ENCODE measurements at regions not wholly inside any gene's neighbourhood (a gene's known extent, or its start where the extent isn't known, plus 50 kb on each side); places are given as distances from the start of the nearest gene placed in this dataset.

GRCh38 chr13:80237646-80238045 is 103.3 kb downstream of the SPRY2 start:
- DNase-seq (ENCODE audit: low read depth in 2 of 2), result no peak

DNA sequence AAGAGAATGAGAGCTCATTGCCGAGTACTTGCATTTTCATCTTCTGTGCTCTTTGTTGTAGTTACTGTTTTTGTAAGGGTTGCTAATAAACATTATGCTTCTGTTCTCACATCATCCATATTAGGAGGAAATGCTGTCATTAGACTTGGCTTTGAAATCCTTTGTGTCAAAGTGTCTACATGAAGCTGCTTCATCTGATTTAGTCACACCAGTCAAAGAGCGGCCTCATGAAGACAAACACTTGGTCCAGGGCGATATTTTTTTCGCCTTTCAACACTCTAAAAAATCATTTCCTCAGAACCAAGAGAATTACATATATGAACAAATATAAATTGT is 105.0 kb downstream of the SPRY2 start:
- DNase-seq (ENCODE audit: low read depth in 2 of 2), result no peak

DNA sequence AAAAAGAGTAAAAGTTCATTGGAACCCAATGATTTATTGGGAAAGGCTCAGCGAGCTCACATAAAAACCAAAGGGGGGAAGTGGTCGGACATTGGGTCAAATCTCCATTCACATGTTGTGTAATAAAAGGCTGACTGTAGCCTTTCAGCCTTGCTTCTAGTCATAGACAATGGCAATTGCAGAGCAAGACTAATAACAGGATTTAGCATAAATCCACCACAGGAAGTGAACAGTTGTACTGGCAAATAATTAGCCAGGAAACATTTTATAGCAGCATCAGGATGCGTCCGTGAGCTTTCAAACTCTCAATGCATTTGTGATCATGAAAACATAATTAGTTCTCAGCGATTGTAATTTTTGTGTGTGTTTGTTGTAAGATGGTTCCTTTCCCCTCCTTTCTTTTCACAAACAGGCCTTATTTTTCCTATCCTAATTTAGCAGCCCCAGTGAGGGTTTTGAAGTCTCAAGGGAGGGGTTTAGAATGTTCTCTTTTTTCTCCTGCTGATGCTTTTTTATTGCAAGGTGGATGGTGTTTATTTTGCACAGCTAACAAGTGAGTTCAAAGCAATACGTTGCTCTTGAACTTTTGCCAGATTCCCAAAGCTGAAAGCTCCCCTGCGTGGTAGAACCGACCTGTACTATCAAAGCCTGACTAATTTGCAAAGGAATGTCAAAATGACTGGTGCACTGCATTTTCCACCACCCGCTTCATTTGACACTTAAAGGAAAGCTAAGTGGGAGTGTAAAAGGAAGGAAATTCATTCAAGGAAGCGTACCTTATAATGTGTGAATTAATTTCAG is 105.6 kb downstream of the SPRY2 start:
- DNase-seq (ENCODE audit: low read depth in 2 of 2), result no peak

DNA sequence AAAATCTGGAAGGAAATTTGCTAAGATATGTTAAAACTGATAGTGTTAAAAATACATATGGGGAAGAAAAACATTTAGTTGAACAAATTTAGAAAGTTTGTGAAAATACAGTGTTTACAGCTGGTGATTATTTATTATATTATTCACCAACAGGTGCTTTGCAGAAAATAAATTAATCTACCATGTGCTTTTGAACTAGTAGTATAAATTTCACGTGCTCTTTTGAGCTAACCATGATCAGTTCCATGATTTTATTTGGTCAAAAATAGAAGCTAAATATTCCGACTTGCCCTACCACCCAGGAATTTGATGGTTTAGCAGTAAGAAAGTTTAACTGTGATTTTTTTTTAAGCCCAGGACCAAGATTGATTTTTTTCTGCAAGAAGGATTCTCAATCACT is 113.3 kb downstream of the SPRY2 start:
- DNase-seq (ENCODE audit: low read depth in 2 of 2), result no peak

DNA sequence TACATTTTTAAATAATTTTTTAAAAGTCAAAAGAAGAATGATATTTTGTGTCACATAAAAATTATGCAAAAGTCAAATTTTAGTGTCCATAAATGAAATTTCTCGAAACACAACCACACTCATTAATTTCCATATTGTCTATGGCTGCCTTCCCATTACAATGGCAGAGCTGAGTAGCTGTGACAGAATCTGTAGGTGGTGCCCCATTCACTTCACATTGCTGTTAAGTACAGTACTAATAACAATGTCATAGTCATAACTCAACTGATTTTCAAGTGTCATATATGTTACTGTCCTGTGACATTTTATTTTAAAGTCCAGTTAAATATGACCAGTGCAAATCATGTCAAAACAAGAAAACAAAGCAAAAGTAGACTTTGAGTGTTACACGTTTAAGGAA is 114.3 kb downstream of the SPRY2 start:
- no peak for DNase-seq (ENCODE audit: low read depth in 2 of 2)

- no peak for DNase-seq (ENCODE audit: low read depth in 2 of 2)
These were observed 116.5 kb downstream of the SPRY2 start for GRCh38 chr13:80224468-80224867.

- no peak for DNase-seq (ENCODE audit: low read depth in 2 of 2)
These were observed 123.1 kb downstream of the SPRY2 start for GRCh38 chr13:80217614-80218456.

DNA sequence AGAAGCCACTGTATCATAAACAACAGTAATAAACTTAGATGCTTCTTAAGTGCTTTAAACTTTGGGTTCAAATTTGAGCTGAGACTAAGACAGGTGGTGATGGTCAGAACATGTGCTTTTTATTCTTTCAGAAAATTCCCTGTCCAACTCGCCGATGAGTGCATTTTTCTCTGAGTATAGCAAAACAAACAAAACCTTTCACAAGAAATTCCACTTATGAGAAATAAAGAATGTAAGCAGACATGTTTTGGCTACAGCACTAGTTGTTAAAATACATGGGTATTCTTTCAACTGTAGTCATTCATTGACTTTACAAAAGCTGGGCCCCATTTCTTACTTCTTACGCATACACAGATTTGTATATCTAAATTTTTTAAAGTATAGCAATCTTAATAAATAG is 125.6 kb downstream of the SPRY2 start:
- DNase-seq (ENCODE audit: low read depth in 2 of 2), result no peak

DNA sequence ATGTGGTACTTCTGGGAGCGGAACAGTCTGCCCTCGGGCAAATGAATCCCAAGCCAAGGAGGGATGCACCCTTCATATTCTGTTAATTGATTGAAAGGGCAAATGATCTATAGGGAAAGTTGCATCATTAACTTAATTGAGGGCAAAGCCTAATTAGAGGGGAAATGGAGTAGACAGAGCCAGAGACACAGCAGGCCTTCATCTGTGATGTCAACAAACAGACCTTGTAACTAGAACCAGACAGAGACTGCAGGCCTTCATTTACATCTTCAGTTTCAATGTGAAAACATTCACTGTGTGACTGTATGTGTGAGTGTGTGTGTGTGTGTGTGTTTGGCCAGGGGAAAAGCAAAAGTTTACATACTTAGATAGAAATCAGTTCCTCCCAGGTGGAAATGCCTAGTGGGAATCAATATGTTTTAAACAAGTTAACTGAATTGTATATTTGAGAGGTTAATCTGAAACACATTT is 126.4 kb downstream of the SPRY2 start:
- no peak for DNase-seq (ENCODE audit: low read depth in 2 of 2)

- DNase-seq (ENCODE audit: low read depth in 2 of 2), result no peak
These were observed 126.9 kb downstream of the SPRY2 start for GRCh38 chr13:80214050-80214449.

- DNase-seq (ENCODE audit: low read depth in 2 of 2), result no peak
These were observed 127.7 kb downstream of the SPRY2 start for GRCh38 chr13:80213201-80213600.

DNA sequence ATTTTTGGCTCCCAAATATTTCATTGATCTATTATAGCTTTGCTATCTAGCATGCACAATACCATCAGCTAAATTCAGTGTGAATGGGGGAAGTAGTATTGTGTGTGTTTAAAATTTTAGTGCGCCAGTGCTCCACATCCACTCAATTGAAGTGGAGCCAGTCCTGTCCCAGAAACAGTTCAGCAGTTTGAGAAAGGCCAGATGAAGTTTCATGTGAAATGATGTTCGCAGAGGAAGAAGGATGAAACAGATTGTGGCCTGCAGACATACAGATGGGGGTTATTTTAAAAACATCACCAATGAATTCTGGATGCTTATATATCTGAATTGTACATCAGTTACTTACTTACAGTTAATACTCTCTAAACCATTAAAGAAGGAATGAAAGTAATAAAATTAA is 129.4 kb downstream of the SPRY2 start:
- no peak for DNase-seq (ENCODE audit: low read depth in 2 of 2)

- DNase-seq (ENCODE audit: low read depth in 2 of 2), result no peak
These were observed 136.3 kb downstream of the SPRY2 start for GRCh38 chr13:80204642-80205041.

- DNase-seq (ENCODE audit: low read depth in 2 of 2), result no peak
These were observed 137.4 kb downstream of the SPRY2 start for GRCh38 chr13:80203496-80203895.

DNA sequence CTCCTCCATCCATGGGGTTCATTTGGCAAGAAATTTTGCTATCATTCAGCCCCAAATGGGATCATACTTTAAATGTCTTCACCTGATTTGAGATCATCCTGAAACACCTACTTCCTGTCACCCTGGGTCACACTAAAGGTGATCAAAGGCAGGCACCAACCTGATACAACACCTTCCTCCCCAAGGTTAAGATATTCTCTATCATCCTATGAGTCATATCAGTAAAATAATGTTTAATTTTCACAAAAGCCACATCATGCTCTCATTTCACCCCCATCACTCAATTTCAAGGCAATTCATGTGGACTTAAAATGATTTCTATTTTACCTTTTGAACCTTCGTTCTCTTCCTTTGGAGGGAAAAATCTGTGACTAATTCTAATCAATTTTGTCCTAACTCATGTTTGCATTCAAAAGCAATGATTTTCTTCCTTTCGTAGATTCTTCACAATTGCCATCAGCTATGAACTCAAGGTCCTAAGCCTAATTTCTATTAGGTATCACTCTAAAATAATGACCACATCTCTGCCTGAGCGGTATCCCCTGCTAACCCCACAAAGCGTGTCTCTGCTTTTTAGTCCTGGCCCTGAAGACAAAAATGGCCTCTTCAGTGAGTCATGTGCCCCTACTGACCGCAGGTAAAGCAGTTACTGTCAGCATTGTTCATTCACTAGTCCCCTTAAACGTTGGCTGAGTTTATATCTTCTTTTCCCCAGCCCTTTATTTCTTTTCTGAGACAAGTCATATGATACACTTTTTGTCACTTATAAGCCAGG is 139.0 kb downstream of the SPRY2 start:
- DNase-seq (ENCODE audit: low read depth in 2 of 2), result no peak

GRCh38 chr13:80199585-80200292 is 141.2 kb downstream of the SPRY2 start:
- no peak for DNase-seq (ENCODE audit: low read depth in 2 of 2)

DNA sequence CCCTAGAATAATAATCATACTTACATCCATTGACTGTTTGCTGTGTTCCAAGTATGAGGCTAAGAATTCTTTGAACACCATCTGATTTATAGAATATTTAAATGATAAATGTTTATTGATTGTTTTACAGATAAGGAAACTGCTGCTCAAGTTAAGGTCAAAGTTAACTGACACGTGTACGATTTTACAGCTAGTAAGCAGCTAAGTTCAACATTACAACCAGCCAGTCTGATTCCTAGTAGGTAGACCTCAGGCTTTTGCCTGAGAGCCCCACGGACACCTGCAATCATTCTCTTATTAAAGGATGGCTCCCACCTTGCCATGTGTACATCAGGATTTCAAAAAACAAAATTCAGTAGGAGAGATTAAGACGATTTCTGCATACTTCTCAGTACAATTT is 141.9 kb downstream of the SPRY2 start:
- DNase-seq (ENCODE audit: low read depth in 2 of 2), result no peak

DNA sequence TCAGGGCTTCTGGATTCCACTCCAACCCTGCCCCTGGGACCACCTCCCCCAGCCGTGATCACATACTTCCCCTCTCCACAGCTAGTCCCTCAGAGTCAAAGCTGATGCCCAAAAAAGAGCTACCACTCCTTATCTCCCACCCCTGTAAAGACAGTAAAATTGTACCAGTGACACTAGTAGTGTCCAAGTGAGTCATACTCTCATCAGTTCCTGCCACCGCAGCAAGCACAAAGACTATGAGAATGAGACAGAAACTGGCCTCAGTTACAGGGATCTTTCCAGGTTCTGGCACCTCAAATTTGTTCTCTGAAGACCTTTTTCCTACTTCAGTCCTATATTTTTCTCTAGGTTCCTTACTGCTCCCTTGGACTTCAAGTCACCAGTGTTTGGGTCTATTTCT is 144.2 kb downstream of the SPRY2 start:
- no peak for DNase-seq (ENCODE audit: low read depth in 2 of 2)

- no peak for DNase-seq (ENCODE audit: low read depth in 2 of 2)
These were observed 145.3 kb downstream of the SPRY2 start for GRCh38 chr13:80195649-80196048.

GRCh38 chr13:80189889-80190597 is 150.9 kb downstream of the SPRY2 start:
- DNase-seq (ENCODE audit: low read depth in 2 of 2), result no peak

- no peak for DNase-seq (ENCODE audit: low read depth in 2 of 2)
These were observed 160.1 kb downstream of the SPRY2 start for GRCh38 chr13:80180740-80181355.

All from stimulated activated CD4-positive, alpha-beta T cell treated with anti-CD3 and anti-CD28 coated beads, Interleukin-1b, Interleukin-23, amount 100 ng/mL, for 1 hour (primary cell).